Esophagus muscularis mucosa (tissue), 4 donors: ENCODE measurements at regions not wholly inside any gene's neighbourhood (a gene's known extent, or its start where the extent isn't known, plus 50 kb on each side); places are given as distances from the start of the nearest gene placed in this dataset.

Source experiments
- DNase-seq: peaks from one replicate; pipeline ENCODE4 v3.0.0-alpha.2; 2017; ENCODE audit errors: extremely low spot score
- H3K27ac ChIP-seq, 4 donors: fragments of 200-600 bp; sonication (generic); replicated peaks in 1 of 4; 1 replicate in 3 of 4; 2 replicates in 1 of 4; pipeline ENCODE4 v1.5.1; 2016 to 2019; ENCODE audit warnings: mild to moderate bottlenecking in 1 of 4
- H3K27me3 ChIP-seq, 4 donors: fragments of 200-600 bp; sonication (generic); one replicate each; pipeline versions ENCODE4 v1.5.1 to v1.6.0; 2016 to 2019
- H3K36me3 ChIP-seq, 4 donors: fragments of 200-600 bp; sonication (generic); one replicate each; pipeline ENCODE4 v1.5.1; 2016 to 2019
- H3K4me1 ChIP-seq, 4 donors: fragments of 200-600 bp; sonication (generic); one replicate each; pipeline ENCODE4 v1.5.1; 2016 to 2019
- H3K4me3 ChIP-seq, 4 donors: fragments of 200-600 bp; sonication (generic); 1 replicate in 2 of 4; 2 replicates in 2 of 4; pipeline ENCODE4 v1.5.1; 2016 to 2019; ENCODE audit warnings: mild to moderate bottlenecking in 4 of 4, moderate library complexity in 1 of 4
- H3K9me3 ChIP-seq, 4 donors: fragments of 200-600 bp; sonication (generic); 1 replicate in 3 of 4; 2 replicates in 1 of 4; pipeline ENCODE4 v1.5.1; 2016 to 2019
- CTCF ChIP-seq, 3 experiments: fragments of 200-600 bp in 2 of 3; fragments of 450-650 bp in 1 of 3; sonication (generic) in 2 of 3; IDR thresholded peaks; one replicate each; pipeline ENCODE4 v1.5.1; 2017 to 2019; ENCODE audit warnings: antibody characterized with exemption in 3 of 3, mild to moderate bottlenecking in 2 of 3, moderate library complexity in 1 of 3
- EP300 ChIP-seq: sonication (generic); formaldehyde crosslinking; IDR thresholded peaks from one replicate; pipeline ENCODE4 v1.6.1; 2017; ENCODE audit warnings: antibody characterized with exemption
- POLR2A ChIP-seq: fragments of 450-650 bp; IDR thresholded peaks from one replicate; pipeline ENCODE4 v1.6.1; 2017; ENCODE audit warnings: antibody characterized with exemption, moderate library complexity, mild to moderate bottlenecking, low read depth
- POLR2AphosphoS5 ChIP-seq, 2 donors: sonication (generic); formaldehyde crosslinking; IDR thresholded peaks; one replicate each; pipeline ENCODE4 v1.6.1; 2017; ENCODE audit warnings: antibody characterized with exemption in 2 of 2
- WGBS: methylation state at CpG from one replicate; pipeline ENCODE4 v1.1.5; 2018; 5-methylcytosine and 5-hydroxymethylcytosine counted together
- intact Hi-C: fragments of 100-400 bp; cut with DNase I; formaldehyde crosslinking; loops from one replicate; pipeline ENCODE4 v1.15.1; 2023

- no peak for TF ChIP-seq EP300
- intact Hi-C loops, result no loop called here
- DNase-seq, result no peak
- WGBS, result 65% methylated on average over 2 of the region's 2 CpGs
- Histone ChIP-seq H3K4me3 (no peak overlapping the region), H3K27me3 (no peaks in the 10 kb centered on the region), H3K27ac (no peak overlapping the region), H3K4me1 (peaks cover 0 to 3% (median 0%) of the 10 kb centered on the region in 4 donors), H3K9me3 (no peaks in the 10 kb centered on the region), H3K36me3 (no peaks in the 10 kb centered on the region)
These were observed 79.1 kb upstream of the PMAIP1 start for GRCh38 chr18:59820663-59821062.

- WGBS, result 76% methylated on average over 5 of the region's 5 CpGs
These were observed 81.0 kb upstream of the PMAIP1 start for GRCh38 chr18:59818769-59819168.

GRCh38 chr18:59814891-59815290, 84.9 kb upstream of the PMAIP1 start:
- TF ChIP-seq POLR2AphosphoS5 (IDR thresholded peaks at IDR 0.05) (no peak), POLR2A (no peak)
- Histone ChIP-seq H3K27ac (no peak overlapping the region), H3K4me1 (no peaks in the 10 kb centered on the region), H3K27me3 (no peaks in the 10 kb centered on the region), H3K9me3 (no peaks in the 10 kb centered on the region), H3K36me3 (no peaks in the 10 kb centered on the region), H3K4me3 (no peak overlapping the region)
- no peak for DNase-seq
- WGBS, result 69% methylated on average over 7 of the region's 7 CpGs
- intact Hi-C loops, result no loop called here

More at GRCh38 chr18:59818769-59819168, 81.0 kb upstream of the PMAIP1 start:
- Histone ChIP-seq H3K27me3 (no peaks in the 10 kb centered on the region), H3K4me1 (peaks cover 0 to 3% (median 0%) of the 10 kb centered on the region in 4 donors), H3K27ac (no peak overlapping the region), H3K4me3 (no peak overlapping the region), H3K36me3 (no peaks in the 10 kb centered on the region), H3K9me3 (no peaks in the 10 kb centered on the region)
- TF ChIP-seq POLR2AphosphoS5 (IDR thresholded peaks at IDR 0.05) (no peak), EP300 (no peak), CTCF (IDR thresholded peaks at IDR 0.05) (no peak), POLR2A (no peak)
- intact Hi-C loops, result no loop called here
- no peak for DNase-seq

- no peak for DNase-seq
- intact Hi-C loops, result no loop called here
- Histone ChIP-seq H3K4me1 (no peaks in the 10 kb centered on the region), H3K36me3 (no peaks in the 10 kb centered on the region), H3K27ac (no peak overlapping the region), H3K27me3 (peaks cover 0 to 3% (median 0%) of the 10 kb centered on the region in 4 donors), H3K4me3 (no peak overlapping the region), H3K9me3 (no peaks in the 10 kb centered on the region)
- WGBS, result 13% methylated on average over 1 of the region's 1 CpG
- TF ChIP-seq POLR2AphosphoS5 (IDR thresholded peaks at IDR 0.05) (no peak), POLR2A (no peak), EP300 (no peak), CTCF (IDR thresholded peaks at IDR 0.05) (no peak)
These were observed 85.9 kb upstream of the PMAIP1 start for GRCh38 chr18:59813942-59814341.

GRCh38 chr18:59810735-59811520, 88.9 kb upstream of the PMAIP1 start:
- DNase-seq, result no peak
- Histone ChIP-seq H3K9me3 (no peaks in the 10 kb centered on the region), H3K27me3 (peaks cover 0 to 3% (median 0%) of the 10 kb centered on the region in 4 donors), H3K27ac (no peak overlapping the region), H3K36me3 (no peaks in the 10 kb centered on the region), H3K4me3 (no peak overlapping the region), H3K4me1 (no peaks in the 10 kb centered on the region)
- TF ChIP-seq CTCF (IDR thresholded peaks at IDR 0.05) (no peak), POLR2AphosphoS5 (IDR thresholded peaks at IDR 0.05) (no peak), EP300 (no peak), POLR2A (no peak)
- WGBS, result 27% methylated on average over 2 of the region's 2 CpGs
- intact Hi-C loops, result no loop called here

- TF ChIP-seq EP300 (no peak), POLR2A (no peak), POLR2AphosphoS5 (IDR thresholded peaks at IDR 0.05) (no peak), CTCF (IDR thresholded peaks at IDR 0.05) (no peak)
- Histone ChIP-seq H3K4me3 (no peak overlapping the region), H3K4me1 (no peaks in the 10 kb centered on the region), H3K9me3 (no peaks in the 10 kb centered on the region), H3K36me3 (no peaks in the 10 kb centered on the region), H3K27ac (no peak overlapping the region), H3K27me3 (peaks cover 0 to 3% (median 0%) of the 10 kb centered on the region in 4 donors)
- no peak for DNase-seq
- 78% methylated on average over 6 of the region's 6 CpGs for WGBS
- intact Hi-C loops, result no loop called here
These were observed 89.6 kb upstream of the PMAIP1 start for GRCh38 chr18:59810183-59810582.
